ENCODE measurements at regions not wholly inside any gene's neighbourhood (a gene's known extent, or its start where the extent isn't known, plus 50 kb on each side); places are given as distances from the start of the nearest gene placed in this dataset.

DNA sequence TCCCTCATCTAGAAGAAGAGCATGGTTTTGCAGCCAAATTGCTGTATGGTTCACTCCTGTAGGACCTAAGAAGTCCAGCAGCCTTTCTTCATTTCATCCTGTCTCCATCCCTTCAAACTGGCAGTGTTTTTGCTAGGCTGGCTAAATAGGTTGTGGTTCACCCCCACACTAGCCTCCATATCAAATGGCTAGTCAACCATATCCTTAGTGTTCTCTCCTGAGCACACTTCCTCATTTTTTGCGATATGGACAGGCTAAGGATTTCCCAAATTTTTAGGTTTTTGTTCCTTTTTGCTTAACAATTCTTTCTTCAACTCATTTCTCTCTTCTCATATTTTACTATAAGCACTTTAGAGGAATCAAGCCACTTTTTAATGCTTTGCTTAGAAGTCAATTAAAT, 98.8 kb upstream of the NOCT start:
- TF ChIP-seq POLR2AphosphoS5 (IDR thresholded peaks at IDR 0.05; ENCODE audit: low read depth, low read length) = no peak
- TF ChIP-seq POLR2A (IDR thresholded peaks at IDR 0.05; ENCODE audit: low read depth, low read length) = no peak
- no peak for TF ChIP-seq TAF1 (IDR thresholded peaks at IDR 0.05; ENCODE audit: low read depth, low read length)

Data from GM12891 (cell line).